ENCODE measurements at regions not wholly inside any gene's neighbourhood (a gene's known extent, or its start where the extent isn't known, plus 50 kb on each side); places are given as distances from the start of the nearest gene placed in this dataset.

DNA sequence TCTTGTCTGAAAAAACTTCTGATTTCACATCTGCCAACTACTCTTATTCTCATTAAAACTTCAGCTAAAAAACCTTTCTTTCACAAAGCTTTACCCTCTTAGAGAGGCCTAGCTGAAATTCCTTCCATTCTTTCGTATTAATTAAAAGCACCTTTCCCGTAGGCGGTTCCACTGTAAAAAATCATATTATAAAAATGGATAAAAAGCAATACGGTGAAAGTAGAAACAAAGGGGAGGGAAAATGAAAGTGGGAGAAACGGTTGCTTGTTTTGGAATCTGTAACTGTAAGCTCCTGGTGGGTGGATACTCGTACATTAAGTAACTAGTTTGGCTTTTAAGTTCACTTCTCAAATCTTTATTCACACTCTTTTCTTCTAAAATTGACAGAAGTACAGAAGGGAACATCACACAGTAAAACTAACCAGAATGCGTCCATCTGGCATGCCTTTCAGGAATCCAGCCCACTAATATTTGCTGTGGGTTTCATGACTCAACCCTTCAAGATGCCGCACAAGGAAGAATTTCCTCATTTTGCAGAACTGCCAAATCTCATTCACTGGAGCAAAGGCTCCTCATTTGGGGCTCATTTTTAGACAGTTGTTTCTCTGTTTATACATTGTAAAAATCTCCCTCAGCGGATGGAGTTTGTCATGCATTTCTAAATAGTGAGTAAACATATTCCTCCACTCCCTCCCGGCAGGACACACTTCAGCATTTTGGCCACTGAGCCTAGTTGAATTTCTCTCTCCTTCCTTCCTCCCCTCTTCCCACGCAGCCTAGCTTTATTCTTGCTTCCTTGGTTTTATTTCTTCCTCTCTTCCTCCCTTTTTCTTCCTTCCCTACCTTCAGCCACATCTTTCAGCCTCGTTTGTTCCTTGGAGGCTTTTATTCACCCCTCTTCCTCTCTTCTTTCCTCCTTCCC, 419.5 kb upstream of the NAALADL2 start:
- Histone ChIP-seq H3K9ac (ENCODE audit: insufficient read depth, low read length) (peak overlapping the region; percentile 87), H3K4me2 (ENCODE audit: extremely low read depth, insufficient read depth, low read length) (peak overlapping the region; percentile 99), H3K27me3 (ENCODE audit: control insufficient read depth, insufficient read depth, low read length) (no peaks in the 10 kb centered on the region), H3K79me2 (ENCODE audit: control insufficient read depth, insufficient read depth, low read length) (peaks cover 12% of the 10 kb centered on the region), H3K27ac (ENCODE audit: insufficient read depth, low read length) (peak overlapping the region; percentile 99), H3K9me3 (ENCODE audit: control insufficient read depth, insufficient read depth, low read depth, low read length) (no peaks in the 10 kb centered on the region), H3K4me1 (ENCODE audit: control insufficient read depth, extremely low read depth, insufficient read depth, low read length) (peaks cover 7% of the 10 kb centered on the region), H3K4me3 (replicated peaks in 1 of 4; ENCODE audit: control extremely low read depth in 1 of 4, insufficient read depth in 1 of 4, low read depth in 3 of 4, low read length in 4 of 4) (peak overlapping the region; percentile 38 to 85 (median 65)), H2AFZ (ENCODE audit: low read length) (peak overlapping the region; percentile 40), H4K20me1 (ENCODE audit: control insufficient read depth, extremely low read depth, insufficient read depth, low read length) (no peaks in the 10 kb centered on the region), H3K36me3 (ENCODE audit: control insufficient read depth, insufficient read depth, low read length) (no peaks in the 10 kb centered on the region)
- TF ChIP-seq, protein P1, sequence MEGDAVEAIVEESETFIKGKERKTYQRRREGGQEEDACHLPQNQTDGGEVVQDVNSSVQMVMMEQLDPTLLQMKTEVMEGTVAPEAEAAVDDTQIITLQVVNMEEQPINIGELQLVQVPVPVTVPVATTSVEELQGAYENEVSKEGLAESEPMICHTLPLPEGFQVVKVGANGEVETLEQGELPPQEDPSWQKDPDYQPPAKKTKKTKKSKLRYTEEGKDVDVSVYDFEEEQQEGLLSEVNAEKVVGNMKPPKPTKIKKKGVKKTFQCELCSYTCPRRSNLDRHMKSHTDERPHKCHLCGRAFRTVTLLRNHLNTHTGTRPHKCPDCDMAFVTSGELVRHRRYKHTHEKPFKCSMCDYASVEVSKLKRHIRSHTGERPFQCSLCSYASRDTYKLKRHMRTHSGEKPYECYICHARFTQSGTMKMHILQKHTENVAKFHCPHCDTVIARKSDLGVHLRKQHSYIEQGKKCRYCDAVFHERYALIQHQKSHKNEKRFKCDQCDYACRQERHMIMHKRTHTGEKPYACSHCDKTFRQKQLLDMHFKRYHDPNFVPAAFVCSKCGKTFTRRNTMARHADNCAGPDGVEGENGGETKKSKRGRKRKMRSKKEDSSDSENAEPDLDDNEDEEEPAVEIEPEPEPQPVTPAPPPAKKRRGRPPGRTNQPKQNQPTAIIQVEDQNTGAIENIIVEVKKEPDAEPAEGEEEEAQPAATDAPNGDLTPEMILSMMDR (conservative IDR thresholded peaks at IDR 0.05 in 1 of 2, IDR thresholded peaks at IDR 0.05 in 1 of 2; ENCODE audit: low read depth in 1 of 2, low read length in 2 of 2): no peak
- TF ChIP-seq EZH2 (IDR thresholded peaks at IDR 0.05; ENCODE audit: low read length, missing control alignments): no peak
- peak; percentile 99 for DNase-seq (ENCODE audit: low read depth in 2 of 2)

DNA sequence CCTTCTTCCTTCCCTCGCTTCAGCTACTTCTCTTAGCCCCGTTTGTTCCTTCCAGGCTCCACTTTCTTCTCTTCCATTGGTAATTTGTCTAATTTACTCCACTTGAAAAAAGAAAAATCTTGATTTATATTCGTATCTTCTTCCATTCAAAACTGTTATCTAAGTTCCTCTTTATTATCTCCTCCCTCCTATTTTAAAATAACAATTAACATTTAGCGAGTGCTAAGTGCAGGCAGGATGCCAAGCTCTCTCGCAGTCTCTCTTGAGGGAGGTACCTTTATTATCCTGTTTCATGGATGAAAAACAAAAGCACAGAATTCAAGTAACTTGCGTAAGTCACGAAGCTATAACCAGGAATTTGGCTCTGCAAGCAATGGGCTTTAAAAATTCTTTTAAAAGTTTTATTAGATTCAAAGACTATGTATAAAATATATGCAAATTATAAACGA, 418.9 kb upstream of the NAALADL2 start:
- DNase-seq (ENCODE audit: low read depth in 2 of 2): peak; percentile 71 to 84

More for the DNA sequence above, 418.9 kb upstream of the NAALADL2 start:
- no peaks in the 10 kb centered on the region for H3K36me3 ChIP-seq (ENCODE audit: control insufficient read depth, insufficient read depth, low read length)
- peak overlapping the region; percentile 38 to 85 (median 65) for H3K4me3 ChIP-seq (replicated peaks in 1 of 4; ENCODE audit: control extremely low read depth in 1 of 4, insufficient read depth in 1 of 4, low read depth in 3 of 4, low read length in 4 of 4)
- peak overlapping the region; percentile 87 for H3K9ac ChIP-seq (ENCODE audit: insufficient read depth, low read length)
- H2AFZ ChIP-seq (ENCODE audit: low read length): no peak overlapping the region
- TF ChIP-seq EZH2 (IDR thresholded peaks at IDR 0.05; ENCODE audit: low read length, missing control alignments): no peak
- TF ChIP-seq, protein P1 (conservative IDR thresholded peaks at IDR 0.05 in 1 of 2, IDR thresholded peaks at IDR 0.05 in 1 of 2; ENCODE audit: low read depth in 1 of 2, low read length in 2 of 2): no peak
- no peaks in the 10 kb centered on the region for H3K27me3 ChIP-seq (ENCODE audit: control insufficient read depth, insufficient read depth, low read length)
- no peaks in the 10 kb centered on the region for H4K20me1 ChIP-seq (ENCODE audit: control insufficient read depth, extremely low read depth, insufficient read depth, low read length)
- no peaks in the 10 kb centered on the region for H3K9me3 ChIP-seq (ENCODE audit: control insufficient read depth, insufficient read depth, low read depth, low read length)
- H3K79me2 ChIP-seq (ENCODE audit: control insufficient read depth, insufficient read depth, low read length): peaks cover 12% of the 10 kb centered on the region
- H3K27ac ChIP-seq (ENCODE audit: insufficient read depth, low read length): peak overlapping the region; percentile 99
- peak overlapping the region; percentile 99 for H3K4me2 ChIP-seq (ENCODE audit: extremely low read depth, insufficient read depth, low read length)
- peaks cover 7% of the 10 kb centered on the region for H3K4me1 ChIP-seq (ENCODE audit: control insufficient read depth, extremely low read depth, insufficient read depth, low read length)

All from fibroblast of lung (primary cell).